ENCODE measurements at regions not wholly inside any gene's neighbourhood (a gene's known extent, or its start where the extent isn't known, plus 50 kb on each side); places are given as distances from the start of the nearest gene placed in this dataset.

DNA sequence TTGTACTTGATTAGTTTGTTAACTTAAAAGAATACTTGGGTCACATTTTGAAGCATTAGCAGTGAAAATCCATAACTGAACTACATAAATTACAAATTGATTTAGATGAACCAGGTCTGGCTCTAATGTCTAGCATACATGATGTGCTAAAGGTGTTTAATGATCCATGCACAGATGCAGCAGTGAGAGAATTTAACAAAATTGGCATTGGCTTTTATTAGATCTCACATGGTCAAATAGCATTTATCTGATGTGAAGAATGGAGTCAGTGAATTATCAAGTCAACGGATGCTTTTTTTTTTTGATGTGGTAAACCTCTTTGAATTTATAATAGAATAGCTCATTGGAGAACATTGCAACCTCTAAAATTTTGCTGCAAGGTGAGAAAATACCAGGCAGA, 293.0 kb upstream of the POT1 start:
- TF ChIP-seq, protein P1, sequence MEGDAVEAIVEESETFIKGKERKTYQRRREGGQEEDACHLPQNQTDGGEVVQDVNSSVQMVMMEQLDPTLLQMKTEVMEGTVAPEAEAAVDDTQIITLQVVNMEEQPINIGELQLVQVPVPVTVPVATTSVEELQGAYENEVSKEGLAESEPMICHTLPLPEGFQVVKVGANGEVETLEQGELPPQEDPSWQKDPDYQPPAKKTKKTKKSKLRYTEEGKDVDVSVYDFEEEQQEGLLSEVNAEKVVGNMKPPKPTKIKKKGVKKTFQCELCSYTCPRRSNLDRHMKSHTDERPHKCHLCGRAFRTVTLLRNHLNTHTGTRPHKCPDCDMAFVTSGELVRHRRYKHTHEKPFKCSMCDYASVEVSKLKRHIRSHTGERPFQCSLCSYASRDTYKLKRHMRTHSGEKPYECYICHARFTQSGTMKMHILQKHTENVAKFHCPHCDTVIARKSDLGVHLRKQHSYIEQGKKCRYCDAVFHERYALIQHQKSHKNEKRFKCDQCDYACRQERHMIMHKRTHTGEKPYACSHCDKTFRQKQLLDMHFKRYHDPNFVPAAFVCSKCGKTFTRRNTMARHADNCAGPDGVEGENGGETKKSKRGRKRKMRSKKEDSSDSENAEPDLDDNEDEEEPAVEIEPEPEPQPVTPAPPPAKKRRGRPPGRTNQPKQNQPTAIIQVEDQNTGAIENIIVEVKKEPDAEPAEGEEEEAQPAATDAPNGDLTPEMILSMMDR (IDR thresholded peaks at IDR 0.05; ENCODE audit: low read depth, low read length, poor library complexity, severe bottlenecking): no peak
- TF ChIP-seq EZH2phosphoT487 (IDR thresholded peaks at IDR 0.05; ENCODE audit: borderline replicate concordance, low read length): no peak

All from DOHH2 (cell line).